HL-60 (cell line): ENCODE measurements at regions not wholly inside any gene's neighbourhood (a gene's known extent, or its start where the extent isn't known, plus 50 kb on each side); places are given as distances from the start of the nearest gene placed in this dataset.
"Not testable (repeated sequence)": the region's sequence is repeated elsewhere in the genome, so short reads cannot be mapped to it uniquely, and the experiment has no call there.

Experiments used
- GABPA ChIP-seq: IDR thresholded peaks from 2 replicates; pipeline ENCODE4 v1.6.1; 2012; ENCODE audit warnings: low read depth
- POLR2AphosphoS5 ChIP-seq: IDR thresholded peaks from 2 replicates; pipeline ENCODE4 v1.6.1; 2012; ENCODE audit warnings: low read depth
- TF ChIP-seq, protein P1 (sequence below): IDR thresholded peaks from one replicate; pipeline ENCODE4 v1.5.1; 2011; ENCODE audit warnings: low read length, control low read depth, inconsistent platforms; ENCODE audit not compliant: insufficient read depth
- TF ChIP-seq, protein P2 (sequence below): IDR thresholded peaks from 2 replicates; pipeline ENCODE4 v1.6.1; 2012; ENCODE audit warnings: low read depth; ENCODE audit not compliant: insufficient replicate concordance

DNA sequence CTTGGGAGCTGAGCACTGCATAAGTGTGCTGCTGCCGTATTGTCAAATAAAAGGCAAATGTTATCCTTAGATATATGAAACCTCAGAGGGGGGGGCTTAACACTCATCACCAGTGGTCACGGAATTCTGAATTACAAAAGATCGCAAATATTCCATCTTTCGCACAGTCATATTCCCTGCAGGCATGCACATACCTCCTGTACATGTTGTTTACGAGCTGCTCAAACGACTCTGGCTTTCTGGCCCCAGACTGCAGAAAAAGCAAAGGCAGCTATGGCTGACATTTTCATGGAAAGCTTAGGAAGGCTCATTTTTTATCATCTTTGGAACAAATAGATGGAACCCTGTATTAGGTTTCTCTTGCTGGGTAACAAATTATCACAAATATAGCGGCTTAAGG lies 265.5 kb upstream of the NBPF12 start:
- TF ChIP-seq, protein P1, sequence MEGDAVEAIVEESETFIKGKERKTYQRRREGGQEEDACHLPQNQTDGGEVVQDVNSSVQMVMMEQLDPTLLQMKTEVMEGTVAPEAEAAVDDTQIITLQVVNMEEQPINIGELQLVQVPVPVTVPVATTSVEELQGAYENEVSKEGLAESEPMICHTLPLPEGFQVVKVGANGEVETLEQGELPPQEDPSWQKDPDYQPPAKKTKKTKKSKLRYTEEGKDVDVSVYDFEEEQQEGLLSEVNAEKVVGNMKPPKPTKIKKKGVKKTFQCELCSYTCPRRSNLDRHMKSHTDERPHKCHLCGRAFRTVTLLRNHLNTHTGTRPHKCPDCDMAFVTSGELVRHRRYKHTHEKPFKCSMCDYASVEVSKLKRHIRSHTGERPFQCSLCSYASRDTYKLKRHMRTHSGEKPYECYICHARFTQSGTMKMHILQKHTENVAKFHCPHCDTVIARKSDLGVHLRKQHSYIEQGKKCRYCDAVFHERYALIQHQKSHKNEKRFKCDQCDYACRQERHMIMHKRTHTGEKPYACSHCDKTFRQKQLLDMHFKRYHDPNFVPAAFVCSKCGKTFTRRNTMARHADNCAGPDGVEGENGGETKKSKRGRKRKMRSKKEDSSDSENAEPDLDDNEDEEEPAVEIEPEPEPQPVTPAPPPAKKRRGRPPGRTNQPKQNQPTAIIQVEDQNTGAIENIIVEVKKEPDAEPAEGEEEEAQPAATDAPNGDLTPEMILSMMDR: not testable (repeated sequence)
- TF ChIP-seq POLR2AphosphoS5, GABPA: not testable (repeated sequence)
- TF ChIP-seq, protein P2, sequence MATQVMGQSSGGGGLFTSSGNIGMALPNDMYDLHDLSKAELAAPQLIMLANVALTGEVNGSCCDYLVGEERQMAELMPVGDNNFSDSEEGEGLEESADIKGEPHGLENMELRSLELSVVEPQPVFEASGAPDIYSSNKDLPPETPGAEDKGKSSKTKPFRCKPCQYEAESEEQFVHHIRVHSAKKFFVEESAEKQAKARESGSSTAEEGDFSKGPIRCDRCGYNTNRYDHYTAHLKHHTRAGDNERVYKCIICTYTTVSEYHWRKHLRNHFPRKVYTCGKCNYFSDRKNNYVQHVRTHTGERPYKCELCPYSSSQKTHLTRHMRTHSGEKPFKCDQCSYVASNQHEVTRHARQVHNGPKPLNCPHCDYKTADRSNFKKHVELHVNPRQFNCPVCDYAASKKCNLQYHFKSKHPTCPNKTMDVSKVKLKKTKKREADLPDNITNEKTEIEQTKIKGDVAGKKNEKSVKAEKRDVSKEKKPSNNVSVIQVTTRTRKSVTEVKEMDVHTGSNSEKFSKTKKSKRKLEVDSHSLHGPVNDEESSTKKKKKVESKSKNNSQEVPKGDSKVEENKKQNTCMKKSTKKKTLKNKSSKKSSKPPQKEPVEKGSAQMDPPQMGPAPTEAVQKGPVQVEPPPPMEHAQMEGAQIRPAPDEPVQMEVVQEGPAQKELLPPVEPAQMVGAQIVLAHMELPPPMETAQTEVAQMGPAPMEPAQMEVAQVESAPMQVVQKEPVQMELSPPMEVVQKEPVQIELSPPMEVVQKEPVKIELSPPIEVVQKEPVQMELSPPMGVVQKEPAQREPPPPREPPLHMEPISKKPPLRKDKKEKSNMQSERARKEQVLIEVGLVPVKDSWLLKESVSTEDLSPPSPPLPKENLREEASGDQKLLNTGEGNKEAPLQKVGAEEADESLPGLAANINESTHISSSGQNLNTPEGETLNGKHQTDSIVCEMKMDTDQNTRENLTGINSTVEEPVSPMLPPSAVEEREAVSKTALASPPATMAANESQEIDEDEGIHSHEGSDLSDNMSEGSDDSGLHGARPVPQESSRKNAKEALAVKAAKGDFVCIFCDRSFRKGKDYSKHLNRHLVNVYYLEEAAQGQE: not testable (repeated sequence)
